Vagina (tissue), 2 donors: ENCODE measurements at regions not wholly inside any gene's neighbourhood (a gene's known extent, or its start where the extent isn't known, plus 50 kb on each side); places are given as distances from the start of the nearest gene placed in this dataset.
"Not testable (repeated sequence)": the region's sequence is repeated elsewhere in the genome, so short reads cannot be mapped to it uniquely, and the experiment has no call there.

Experiments
- DNase-seq, 2 donors: peaks; one replicate each; pipeline ENCODE4 v3.0.0-alpha.2; 2017; ENCODE audit errors: extremely low spot score in 2 of 2
- H3K27ac ChIP-seq: fragments of 200-600 bp; sonication (generic); one replicate; pipeline ENCODE4 v1.5.1; 2019
- H3K27me3 ChIP-seq: fragments of 200-600 bp; sonication (generic); one replicate; pipeline ENCODE4 v1.5.1; 2019
- H3K36me3 ChIP-seq, 2 donors: fragments of 200-600 bp; sonication (generic); one replicate each; pipeline ENCODE4 v1.5.1; 2017 to 2019
- H3K4me1 ChIP-seq: fragments of 200-600 bp; sonication (generic); one replicate; pipeline ENCODE4 v1.5.1; 2019
- H3K4me3 ChIP-seq, 2 donors: fragments of 200-600 bp; sonication (generic); 1 replicate in 1 of 2; 2 replicates in 1 of 2; pipeline ENCODE4 v1.5.1; 2016 to 2019
- H3K9me3 ChIP-seq: fragments of 200-600 bp; sonication (generic); one replicate; pipeline ENCODE4 v1.5.1; 2019
- POLR2A ChIP-seq, 2 donors: fragments of 450-650 bp; IDR thresholded peaks; one replicate each; pipeline ENCODE4 v1.6.1; 2017; ENCODE audit warnings: antibody characterized with exemption in 2 of 2, mild to moderate bottlenecking in 2 of 2, moderate library complexity in 2 of 2
- POLR2AphosphoS5 ChIP-seq, 2 donors: sonication (generic); formaldehyde crosslinking; IDR thresholded peaks; one replicate each; pipeline ENCODE4 v1.9.0; 2017; ENCODE audit warnings: antibody characterized with exemption in 2 of 2, mild to moderate bottlenecking in 2 of 2, low read depth in 1 of 2; ENCODE audit not compliant: insufficient read depth in 1 of 2
- intact Hi-C: fragments of 100-400 bp; cut with DNase I; formaldehyde crosslinking; loops from one replicate; pipeline ENCODE4 v1.15.1; 2023
- TF ChIP-seq, protein P1 (sequence below), 3 experiments: fragments of 450-650 bp in 2 of 3; fragments of 200-600 bp in 1 of 3; sonication (generic) in 1 of 3; IDR thresholded peaks; one replicate each; pipeline ENCODE4 v1.5.1; 2017 to 2019; ENCODE audit warnings: antibody characterized with exemption in 3 of 3, mild to moderate bottlenecking in 2 of 3, moderate library complexity in 2 of 3

DNA sequence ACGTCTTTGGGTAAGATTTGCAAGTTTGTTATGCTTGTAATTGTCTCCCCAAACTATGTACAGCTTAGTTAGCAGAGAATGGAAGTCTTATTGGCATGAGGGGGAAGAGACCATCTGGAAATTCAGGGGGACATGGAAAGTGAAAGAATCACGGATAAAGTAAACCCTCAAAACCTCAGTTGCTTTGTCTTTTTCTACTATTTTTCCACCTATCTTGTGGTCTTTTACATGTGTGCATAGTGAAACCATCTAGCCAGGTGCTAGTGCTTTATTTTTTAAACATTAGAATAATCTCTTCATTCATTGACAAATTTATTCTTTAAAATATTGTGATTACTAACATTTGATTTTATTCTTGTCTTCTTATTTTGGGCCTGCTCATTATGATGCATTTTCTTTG, 441.1 kb upstream of the RORB start:
- Histone ChIP-seq H3K4me3 (no peak overlapping the region), H3K9me3 (no peaks in the 10 kb centered on the region), H3K27ac (no peak overlapping the region), H3K4me1 (no peaks in the 10 kb centered on the region), H3K36me3 (no peaks in the 10 kb centered on the region), H3K27me3 (no peaks in the 10 kb centered on the region)
- intact Hi-C loops: no loop called here
- no peak for DNase-seq
- TF ChIP-seq, protein P1, sequence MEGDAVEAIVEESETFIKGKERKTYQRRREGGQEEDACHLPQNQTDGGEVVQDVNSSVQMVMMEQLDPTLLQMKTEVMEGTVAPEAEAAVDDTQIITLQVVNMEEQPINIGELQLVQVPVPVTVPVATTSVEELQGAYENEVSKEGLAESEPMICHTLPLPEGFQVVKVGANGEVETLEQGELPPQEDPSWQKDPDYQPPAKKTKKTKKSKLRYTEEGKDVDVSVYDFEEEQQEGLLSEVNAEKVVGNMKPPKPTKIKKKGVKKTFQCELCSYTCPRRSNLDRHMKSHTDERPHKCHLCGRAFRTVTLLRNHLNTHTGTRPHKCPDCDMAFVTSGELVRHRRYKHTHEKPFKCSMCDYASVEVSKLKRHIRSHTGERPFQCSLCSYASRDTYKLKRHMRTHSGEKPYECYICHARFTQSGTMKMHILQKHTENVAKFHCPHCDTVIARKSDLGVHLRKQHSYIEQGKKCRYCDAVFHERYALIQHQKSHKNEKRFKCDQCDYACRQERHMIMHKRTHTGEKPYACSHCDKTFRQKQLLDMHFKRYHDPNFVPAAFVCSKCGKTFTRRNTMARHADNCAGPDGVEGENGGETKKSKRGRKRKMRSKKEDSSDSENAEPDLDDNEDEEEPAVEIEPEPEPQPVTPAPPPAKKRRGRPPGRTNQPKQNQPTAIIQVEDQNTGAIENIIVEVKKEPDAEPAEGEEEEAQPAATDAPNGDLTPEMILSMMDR (IDR thresholded peaks at IDR 0.05): no peak
- TF ChIP-seq POLR2A (IDR thresholded peaks at IDR 0.05) (no peak), POLR2AphosphoS5 (IDR thresholded peaks at IDR 0.05; ENCODE audit: insufficient read depth in 1 of 2, low read depth in 1 of 2) (no peak)

DNA sequence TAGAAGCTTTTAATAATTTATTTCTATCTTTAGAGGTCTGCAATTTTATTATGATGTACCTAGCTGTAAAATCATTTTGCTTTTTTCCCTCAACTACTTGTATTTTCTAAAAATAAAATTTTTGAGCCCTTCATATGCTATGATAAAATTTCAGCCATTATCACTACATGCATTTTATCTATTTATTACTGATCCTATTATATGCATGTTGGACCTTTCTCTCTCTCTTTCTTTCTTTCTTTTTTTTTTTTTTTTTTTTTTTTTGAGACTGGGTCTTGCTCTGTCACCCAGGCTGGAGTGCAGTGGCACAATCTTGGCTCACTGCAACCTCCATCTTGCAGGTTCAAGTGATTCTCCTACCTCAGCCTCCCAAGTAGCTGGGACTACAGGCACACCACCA, 440.1 kb upstream of the RORB start:
- intact Hi-C loops, H3K4me3 ChIP-seq, H3K36me3 ChIP-seq, H3K9me3 ChIP-seq, H3K4me1 ChIP-seq, H3K27ac ChIP-seq, H3K27me3 ChIP-seq, DNase-seq: not testable (repeated sequence)

DNA sequence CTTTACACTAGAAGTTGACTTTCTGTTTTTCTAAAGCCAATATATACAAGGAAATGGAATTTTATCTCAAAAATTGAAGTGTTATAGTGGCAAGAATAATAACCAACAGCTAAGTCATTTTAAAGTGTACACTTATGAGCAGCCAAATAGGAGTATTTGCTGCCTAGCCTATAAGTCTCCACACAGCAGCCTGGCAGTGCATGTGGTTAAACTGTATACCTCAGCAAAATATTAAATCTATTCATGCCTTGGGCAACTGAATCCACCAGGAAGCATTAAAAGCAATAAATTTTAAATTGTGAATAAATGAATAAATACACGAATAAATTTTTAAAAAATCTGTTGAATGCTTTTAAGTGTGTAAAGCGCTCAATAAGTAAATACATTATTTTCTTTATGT, 432.4 kb upstream of the RORB start:
- no peaks in the 10 kb centered on the region for H3K4me1 ChIP-seq
- intact Hi-C loops: no loop called here
- H3K9me3 ChIP-seq: no peaks in the 10 kb centered on the region
- no peaks in the 10 kb centered on the region for H3K27me3 ChIP-seq
- DNase-seq: no peak
- TF ChIP-seq, protein P1 (IDR thresholded peaks at IDR 0.05): no peak
- no peak for TF ChIP-seq POLR2A (IDR thresholded peaks at IDR 0.05)
- TF ChIP-seq POLR2AphosphoS5 (IDR thresholded peaks at IDR 0.05; ENCODE audit: insufficient read depth in 1 of 2, low read depth in 1 of 2): no peak
- H3K27ac ChIP-seq: no peak overlapping the region
- no peak overlapping the region for H3K4me3 ChIP-seq
- H3K36me3 ChIP-seq: no peaks in the 10 kb centered on the region

DNA sequence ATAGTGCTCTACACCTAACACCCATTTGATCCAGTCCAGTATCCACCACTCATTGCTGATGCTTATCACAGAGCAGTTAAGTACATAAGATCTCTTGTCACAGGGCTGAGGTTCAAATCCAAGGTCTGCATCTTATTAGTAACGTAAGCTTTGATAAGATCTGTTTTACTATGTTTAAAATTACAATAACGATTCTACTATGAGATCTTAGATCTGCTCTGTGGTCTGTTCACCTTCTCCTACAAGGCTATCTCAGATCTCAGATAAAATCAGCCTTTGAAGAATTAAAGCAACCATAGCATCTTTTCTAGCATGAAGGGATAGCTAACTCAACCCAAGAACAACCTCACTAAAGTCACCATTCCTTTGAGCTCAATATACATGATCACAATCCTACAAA, 431.0 kb upstream of the RORB start:
- TF ChIP-seq POLR2AphosphoS5 (IDR thresholded peaks at IDR 0.05; ENCODE audit: insufficient read depth in 1 of 2, low read depth in 1 of 2) (no peak), POLR2A (IDR thresholded peaks at IDR 0.05) (no peak)
- TF ChIP-seq, protein P1 (IDR thresholded peaks at IDR 0.05): no peak
- Histone ChIP-seq H3K36me3 (no peaks in the 10 kb centered on the region), H3K27me3 (no peaks in the 10 kb centered on the region), H3K27ac (no peak overlapping the region), H3K4me3 (no peak overlapping the region), H3K9me3 (no peaks in the 10 kb centered on the region), H3K4me1 (no peaks in the 10 kb centered on the region)
- intact Hi-C loops: no loop called here
- DNase-seq: no peak

DNA sequence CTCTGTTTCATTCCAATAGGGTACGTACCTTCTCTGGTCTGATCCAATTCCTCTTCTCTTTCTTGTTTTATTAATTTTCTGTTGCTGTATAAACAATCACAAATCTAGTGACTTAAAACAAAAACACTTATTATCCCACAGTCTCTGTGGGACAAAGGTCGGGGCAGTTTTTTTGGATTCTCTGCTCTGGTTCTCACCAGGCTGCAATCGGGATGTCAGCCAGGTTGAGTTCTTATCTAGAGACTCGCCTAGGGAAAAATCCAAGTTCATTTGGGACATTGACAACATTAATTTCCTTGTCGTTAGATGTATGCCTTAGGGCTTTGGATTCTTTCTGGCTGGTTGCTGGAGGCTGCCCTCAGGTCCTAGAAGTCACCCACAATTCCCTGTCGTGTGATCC, 430.5 kb upstream of the RORB start:
- intact Hi-C loops: no loop called here
- TF ChIP-seq POLR2A (IDR thresholded peaks at IDR 0.05): no peak
- TF ChIP-seq POLR2AphosphoS5 (IDR thresholded peaks at IDR 0.05; ENCODE audit: insufficient read depth in 1 of 2, low read depth in 1 of 2): no peak
- TF ChIP-seq, protein P1 (IDR thresholded peaks at IDR 0.05): no peak

DNA sequence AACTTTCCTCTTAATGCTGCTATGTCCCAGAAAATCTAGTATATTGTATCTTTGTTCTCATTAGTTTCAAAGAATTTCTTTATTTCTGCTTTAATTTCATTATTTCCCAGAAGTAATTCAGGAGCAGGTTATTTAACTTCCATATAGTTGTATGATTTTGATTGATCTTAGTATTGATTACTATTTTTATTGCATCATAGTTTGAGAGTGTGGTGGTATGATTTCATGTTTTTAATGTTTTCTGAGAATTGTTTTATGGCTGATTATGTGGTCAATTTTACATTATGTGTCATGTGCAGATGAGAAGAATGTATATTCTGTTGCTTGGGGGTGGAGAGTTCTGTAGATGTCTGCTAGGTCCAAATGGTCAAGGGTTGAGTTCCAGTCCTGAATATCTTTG, 425.6 kb upstream of the RORB start:
- no peak for DNase-seq
- Histone ChIP-seq H3K27ac (no peak overlapping the region), H3K4me1 (no peaks in the 10 kb centered on the region), H3K36me3 (no peaks in the 10 kb centered on the region), H3K9me3 (no peaks in the 10 kb centered on the region), H3K4me3 (no peak overlapping the region), H3K27me3 (no peaks in the 10 kb centered on the region)
- TF ChIP-seq, protein P1 (IDR thresholded peaks at IDR 0.05): no peak
- TF ChIP-seq POLR2A (IDR thresholded peaks at IDR 0.05): no peak
- TF ChIP-seq POLR2AphosphoS5 (IDR thresholded peaks at IDR 0.05; ENCODE audit: insufficient read depth in 1 of 2, low read depth in 1 of 2): no peak
- intact Hi-C loops: no loop called here

More for the DNA sequence above, 430.5 kb upstream of the RORB start:
- Histone ChIP-seq H3K4me3 (no peak overlapping the region), H3K36me3 (no peaks in the 10 kb centered on the region), H3K4me1 (no peaks in the 10 kb centered on the region), H3K27me3 (no peaks in the 10 kb centered on the region), H3K9me3 (no peaks in the 10 kb centered on the region), H3K27ac (no peak overlapping the region)
- no peak for DNase-seq
